ENCODE measurements at regions not wholly inside any gene's neighbourhood (a gene's known extent, or its start where the extent isn't known, plus 50 kb on each side); places are given as distances from the start of the nearest gene placed in this dataset.

DNA sequence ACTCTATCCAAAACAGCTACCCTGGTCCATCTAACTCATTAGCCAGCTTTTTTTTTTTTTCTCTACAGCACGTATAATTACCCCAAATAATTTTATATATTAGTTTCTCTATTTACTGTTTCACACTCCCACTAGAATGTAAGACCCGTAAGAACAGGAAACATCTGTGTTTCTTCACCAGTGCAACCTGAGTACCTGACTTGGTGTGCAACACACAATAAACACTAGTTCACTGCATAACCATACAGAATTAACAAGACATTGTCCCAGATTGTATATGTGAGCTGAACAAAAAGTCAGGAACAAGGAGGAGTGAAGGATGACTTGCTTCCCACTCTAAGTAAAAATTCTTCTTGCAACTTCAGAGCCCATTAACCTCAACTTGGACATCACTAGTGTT lies 180.2 kb upstream of the AKR1E2 start:
- CTCF ChIA-PET: no interaction called here
- Histone ChIP-seq H3K27ac (ENCODE audit: low read length) (no peak overlapping the region), H3K4me1 (ENCODE audit: insufficient read depth, low read length) (no peaks in the 10 kb centered on the region), H3F3A (ENCODE audit: low read length, unreplicated experiment) (no peaks in the 10 kb centered on the region), H3K79me2 (ENCODE audit: low read length) (no peaks in the 10 kb centered on the region), H3K4me2 (ENCODE audit: low read length) (no peak overlapping the region), H3K4me3 (ENCODE audit: low read length) (no peak overlapping the region), H3K9ac (ENCODE audit: low read length) (no peak overlapping the region), H3K9me3 (ENCODE audit: low read length) (no peaks in the 10 kb centered on the region), H3K36me3 (ENCODE audit: low read depth, low read length) (no peaks in the 10 kb centered on the region), H4K20me1 (ENCODE audit: low read length) (no peaks in the 10 kb centered on the region), H2AFZ (ENCODE audit: low read length) (no peak overlapping the region), H3K9me2 (replicated peaks; ENCODE audit: low read length) (no peaks in the 10 kb centered on the region), H3K27me3 (ENCODE audit: low read length) (no peaks in the 10 kb centered on the region)
- ATAC-seq: no peak
- TF ChIP-seq, protein P1, sequence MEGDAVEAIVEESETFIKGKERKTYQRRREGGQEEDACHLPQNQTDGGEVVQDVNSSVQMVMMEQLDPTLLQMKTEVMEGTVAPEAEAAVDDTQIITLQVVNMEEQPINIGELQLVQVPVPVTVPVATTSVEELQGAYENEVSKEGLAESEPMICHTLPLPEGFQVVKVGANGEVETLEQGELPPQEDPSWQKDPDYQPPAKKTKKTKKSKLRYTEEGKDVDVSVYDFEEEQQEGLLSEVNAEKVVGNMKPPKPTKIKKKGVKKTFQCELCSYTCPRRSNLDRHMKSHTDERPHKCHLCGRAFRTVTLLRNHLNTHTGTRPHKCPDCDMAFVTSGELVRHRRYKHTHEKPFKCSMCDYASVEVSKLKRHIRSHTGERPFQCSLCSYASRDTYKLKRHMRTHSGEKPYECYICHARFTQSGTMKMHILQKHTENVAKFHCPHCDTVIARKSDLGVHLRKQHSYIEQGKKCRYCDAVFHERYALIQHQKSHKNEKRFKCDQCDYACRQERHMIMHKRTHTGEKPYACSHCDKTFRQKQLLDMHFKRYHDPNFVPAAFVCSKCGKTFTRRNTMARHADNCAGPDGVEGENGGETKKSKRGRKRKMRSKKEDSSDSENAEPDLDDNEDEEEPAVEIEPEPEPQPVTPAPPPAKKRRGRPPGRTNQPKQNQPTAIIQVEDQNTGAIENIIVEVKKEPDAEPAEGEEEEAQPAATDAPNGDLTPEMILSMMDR (conservative IDR thresholded peaks at IDR 0.05; ENCODE audit: low read depth, low read length): no peak
- TF ChIP-seq EZH2phosphoT487 (IDR thresholded peaks at IDR 0.05; ENCODE audit: borderline replicate concordance, low read length): no peak
- no peak for TF ChIP-seq EZH2 (IDR thresholded peaks at IDR 0.05; ENCODE audit: low read length, unreplicated experiment)
- no TSS peak for BruUV-seq (replicated peaks)
- DNase-seq: no peak
- intact Hi-C loops (cut with micrococcal nuclease): no loop called here
- POLR2A ChIA-PET (ENCODE audit: unreplicated experiment): no interaction called here

DNA sequence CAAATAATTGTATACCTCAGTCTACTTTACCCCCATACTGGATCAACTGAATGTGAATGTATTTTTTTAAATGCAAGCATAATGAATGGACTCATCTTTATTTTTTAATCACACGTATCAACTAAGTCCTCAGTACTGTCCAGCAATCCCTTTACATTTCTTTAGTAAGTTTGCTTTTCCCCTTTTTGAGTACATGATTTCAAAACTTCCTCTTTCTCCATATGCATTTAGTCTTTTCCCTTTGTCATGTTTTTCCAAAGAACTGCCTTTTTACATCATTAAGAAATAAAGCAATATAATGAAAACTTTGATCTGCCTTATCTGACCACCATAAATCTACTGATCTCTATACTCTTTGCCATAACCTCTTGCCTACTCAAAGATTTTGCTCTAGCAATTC lies 182.5 kb upstream of the AKR1E2 start:
- intact Hi-C loops (cut with micrococcal nuclease): no loop called here
- Histone ChIP-seq H3K79me2 (ENCODE audit: low read length) (no peaks in the 10 kb centered on the region), H3K9ac (ENCODE audit: low read length) (no peak overlapping the region), H3K4me1 (ENCODE audit: insufficient read depth, low read length) (no peaks in the 10 kb centered on the region), H3K4me2 (ENCODE audit: low read length) (no peak overlapping the region), H3K27me3 (ENCODE audit: low read length) (no peaks in the 10 kb centered on the region), H3K9me3 (ENCODE audit: low read length) (no peaks in the 10 kb centered on the region), H3K9me2 (replicated peaks; ENCODE audit: low read length) (no peaks in the 10 kb centered on the region), H3K4me3 (ENCODE audit: low read length) (no peak overlapping the region), H2AFZ (ENCODE audit: low read length) (no peak overlapping the region), H3K36me3 (ENCODE audit: low read depth, low read length) (no peaks in the 10 kb centered on the region), H4K20me1 (ENCODE audit: low read length) (no peaks in the 10 kb centered on the region), H3F3A (ENCODE audit: low read length, unreplicated experiment) (no peaks in the 10 kb centered on the region), H3K27ac (ENCODE audit: low read length) (no peak overlapping the region)
- no TSS peak for BruUV-seq (replicated peaks)
- ATAC-seq (no peak), DNase-seq (no peak)
- ChIA-PET CTCF (no interaction called here), POLR2A (ENCODE audit: unreplicated experiment) (no interaction called here)
- TF ChIP-seq EZH2phosphoT487 (IDR thresholded peaks at IDR 0.05; ENCODE audit: borderline replicate concordance, low read length) (no peak), EZH2 (IDR thresholded peaks at IDR 0.05; ENCODE audit: low read length, unreplicated experiment) (no peak)
- TF ChIP-seq, protein P1 (conservative IDR thresholded peaks at IDR 0.05; ENCODE audit: low read depth, low read length): no peak

DNA sequence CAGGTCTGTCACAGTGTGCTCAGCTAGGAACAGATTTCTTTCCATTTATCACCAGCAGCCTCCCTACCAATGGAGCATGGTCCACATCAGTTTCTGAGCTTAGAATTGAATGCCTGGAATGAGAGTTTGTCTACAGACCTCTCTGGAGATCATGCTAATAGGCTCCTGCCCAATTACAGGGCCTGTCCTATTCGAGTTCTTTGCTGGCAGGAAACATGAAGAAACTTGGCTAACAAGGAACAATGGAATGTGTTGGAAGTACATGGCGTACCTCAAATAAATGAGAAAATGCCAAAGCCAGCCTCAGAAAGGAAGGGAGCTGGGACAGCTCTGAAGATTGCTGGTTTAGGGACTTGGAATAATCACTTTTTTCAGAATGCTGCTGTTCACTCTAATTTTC lies 186.0 kb upstream of the AKR1E2 start:
- DNase-seq: no peak

More for the DNA sequence above, 186.0 kb upstream of the AKR1E2 start:
- no peak overlapping the region for H2AFZ ChIP-seq (ENCODE audit: low read length)
- POLR2A ChIA-PET (ENCODE audit: unreplicated experiment): no interaction called here
- H4K20me1 ChIP-seq (ENCODE audit: low read length): no peaks in the 10 kb centered on the region
- no peaks in the 10 kb centered on the region for H3F3A ChIP-seq (ENCODE audit: low read length, unreplicated experiment)
- no peak overlapping the region for H3K9ac ChIP-seq (ENCODE audit: low read length)
- CTCF ChIA-PET: no interaction called here
- H3K27ac ChIP-seq (ENCODE audit: low read length): no peak overlapping the region
- H3K4me2 ChIP-seq (ENCODE audit: low read length): no peak overlapping the region
- no peaks in the 10 kb centered on the region for H3K36me3 ChIP-seq (ENCODE audit: low read depth, low read length)
- TF ChIP-seq, protein P1 (conservative IDR thresholded peaks at IDR 0.05; ENCODE audit: low read depth, low read length): no peak
- no peak for TF ChIP-seq EZH2 (IDR thresholded peaks at IDR 0.05; ENCODE audit: low read length, unreplicated experiment)
- no peaks in the 10 kb centered on the region for H3K4me1 ChIP-seq (ENCODE audit: insufficient read depth, low read length)
- H3K79me2 ChIP-seq (ENCODE audit: low read length): no peaks in the 10 kb centered on the region
- H3K4me3 ChIP-seq (ENCODE audit: low read length): no peak overlapping the region
- no peaks in the 10 kb centered on the region for H3K9me3 ChIP-seq (ENCODE audit: low read length)
- no peaks in the 10 kb centered on the region for H3K27me3 ChIP-seq (ENCODE audit: low read length)
- BruUV-seq (replicated peaks): no TSS peak
- intact Hi-C loops (cut with micrococcal nuclease): no loop called here
- ATAC-seq: no peak
- H3K9me2 ChIP-seq (replicated peaks; ENCODE audit: low read length): no peaks in the 10 kb centered on the region

All from PC-3 (cell line).